Mammary epithelial cell (primary cell): ENCODE measurements at regions not wholly inside any gene's neighbourhood (a gene's known extent, or its start where the extent isn't known, plus 50 kb on each side); places are given as distances from the start of the nearest gene placed in this dataset.

Experiments used
- EZH2 ChIP-seq: IDR thresholded peaks from 2 replicates; pipeline ENCODE4 v1.6.1; 2012; ENCODE audit warnings: low read length, inconsistent platforms, borderline replicate concordance
- TF ChIP-seq, protein P1 (sequence below), 2 donors: IDR thresholded peaks in 1 of 2; conservative IDR thresholded peaks in 1 of 2; 2 replicates each; pipeline ENCODE4 v1.5.1; 2011 to 2012; ENCODE audit warnings: inconsistent platforms in 2 of 2, low read length in 2 of 2, mild to moderate bottlenecking in 2 of 2, control low read depth in 1 of 2, low read depth in 1 of 2; ENCODE audit not compliant: insufficient read depth in 1 of 2; ENCODE audit errors: extremely low read depth in 1 of 2

DNA sequence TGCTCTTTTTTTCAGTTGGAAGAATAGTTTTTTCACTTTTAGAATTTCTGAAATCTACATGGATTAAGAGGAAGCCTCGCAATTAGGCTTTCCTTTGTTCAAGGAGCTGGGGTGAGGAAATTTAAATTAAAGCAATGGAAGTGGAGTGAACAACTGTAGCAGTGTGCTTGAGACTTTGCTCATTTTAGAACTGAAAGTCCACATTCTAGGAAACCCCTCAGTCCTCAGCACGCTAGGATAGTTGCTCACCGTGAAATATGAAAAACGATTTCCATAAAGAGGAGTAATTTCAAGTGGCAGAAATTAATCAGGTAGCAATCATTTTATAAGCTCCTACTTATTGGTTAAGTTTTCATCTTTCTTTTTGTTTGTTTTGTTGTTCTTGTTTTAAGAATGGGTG lies 243.0 kb upstream of the ITGA1 start:
- TF ChIP-seq, protein P1, sequence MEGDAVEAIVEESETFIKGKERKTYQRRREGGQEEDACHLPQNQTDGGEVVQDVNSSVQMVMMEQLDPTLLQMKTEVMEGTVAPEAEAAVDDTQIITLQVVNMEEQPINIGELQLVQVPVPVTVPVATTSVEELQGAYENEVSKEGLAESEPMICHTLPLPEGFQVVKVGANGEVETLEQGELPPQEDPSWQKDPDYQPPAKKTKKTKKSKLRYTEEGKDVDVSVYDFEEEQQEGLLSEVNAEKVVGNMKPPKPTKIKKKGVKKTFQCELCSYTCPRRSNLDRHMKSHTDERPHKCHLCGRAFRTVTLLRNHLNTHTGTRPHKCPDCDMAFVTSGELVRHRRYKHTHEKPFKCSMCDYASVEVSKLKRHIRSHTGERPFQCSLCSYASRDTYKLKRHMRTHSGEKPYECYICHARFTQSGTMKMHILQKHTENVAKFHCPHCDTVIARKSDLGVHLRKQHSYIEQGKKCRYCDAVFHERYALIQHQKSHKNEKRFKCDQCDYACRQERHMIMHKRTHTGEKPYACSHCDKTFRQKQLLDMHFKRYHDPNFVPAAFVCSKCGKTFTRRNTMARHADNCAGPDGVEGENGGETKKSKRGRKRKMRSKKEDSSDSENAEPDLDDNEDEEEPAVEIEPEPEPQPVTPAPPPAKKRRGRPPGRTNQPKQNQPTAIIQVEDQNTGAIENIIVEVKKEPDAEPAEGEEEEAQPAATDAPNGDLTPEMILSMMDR (conservative IDR thresholded peaks at IDR 0.05 in 1 of 2, IDR thresholded peaks at IDR 0.05 in 1 of 2; ENCODE audit: extremely low read depth in 1 of 2, insufficient read depth in 1 of 2, low read depth in 1 of 2, low read length in 2 of 2) = no peak
- no peak for TF ChIP-seq EZH2
